SU-DHL-6 (cell line): ENCODE measurements at regions not wholly inside any gene's neighbourhood (a gene's known extent, or its start where the extent isn't known, plus 50 kb on each side); places are given as distances from the start of the nearest gene placed in this dataset.

Source experiments
- CTCF ChIP-seq: fragments of 200-600 bp; sonication (generic); IDR thresholded peaks from one replicate; pipeline ENCODE4 v1.5.1; 2017; ENCODE audit warnings: antibody characterized with exemption, mild to moderate bottlenecking, low read length, moderate library complexity; ENCODE audit not compliant: insufficient read depth, poor library complexity, severe bottlenecking
- EZH2phosphoT487 ChIP-seq: fragments of 200-600 bp; sonication (generic), shearing (Covaris generic); conservative IDR thresholded peaks from 2 replicates; pipeline ENCODE4 v1.6.1; 2018; ENCODE audit warnings: mild to moderate bottlenecking, antibody characterized with exemption, low read length, moderate library complexity, mixed read lengths

GRCh38 chr3:161571951-161572350, 75.3 kb downstream of the OTOL1 start:
- TF ChIP-seq CTCF (no peak), EZH2phosphoT487 (no peak)
